Adrenal gland (tissue), 9 donors: ENCODE measurements at regions not wholly inside any gene's neighbourhood (a gene's known extent, or its start where the extent isn't known, plus 50 kb on each side); places are given as distances from the start of the nearest gene placed in this dataset.

Experiments used
- DNase-seq, 7 donors: peaks; one replicate each; pipeline ENCODE4 v3.0.0-alpha.2; 2019 to 2020
- H3K27ac ChIP-seq, 5 donors: fragments of 200-600 bp; sonication (generic) in 4 of 5; 1 replicate in 3 of 5; 2 replicates in 2 of 5; pipeline versions ENCODE4 v1.5.1 to v1.8.0; 2016 to 2020; ENCODE audit warnings: mild to moderate bottlenecking in 1 of 5
- H3K27me3 ChIP-seq: fragments of 200-600 bp; 2 replicates; pipeline ENCODE4 v1.8.0; 2021
- H3K36me3 ChIP-seq, 2 donors: fragments of 200-600 bp; replicated peaks in 1 of 2; 1 replicate in 1 of 2; 2 replicates in 1 of 2; pipeline versions ENCODE4 v1.5.1 to v1.8.0; 2018 to 2022
- H3K4me1 ChIP-seq, 2 donors: fragments of 200-600 bp; replicated peaks in 1 of 2; 1 replicate in 1 of 2; 2 replicates in 1 of 2; pipeline versions ENCODE4 v1.5.1 to v1.8.0; 2018 to 2021
- H3K4me3 ChIP-seq, 4 donors: fragments of 200-600 bp; sonication (generic) in 3 of 4; one replicate each; pipeline ENCODE4 v1.5.1; 2016 to 2018
- H3K9me3 ChIP-seq, 3 donors: fragments of 200-600 bp; sonication (generic) in 1 of 3; replicated peaks in 1 of 3; 1 replicate in 2 of 3; 2 replicates in 1 of 3; pipeline versions ENCODE4 v1.5.1 to v1.8.0; 2016 to 2021
- POLR2A ChIP-seq, 2 donors: fragments of 450-650 bp; IDR thresholded peaks; one replicate each; pipeline ENCODE4 v1.6.1; 2017; ENCODE audit warnings: antibody characterized with exemption in 2 of 2, mild to moderate bottlenecking in 2 of 2, moderate library complexity in 1 of 2
- WGBS, 4 donors: extraction: QIAGEN DNeasy Blood & Tissue Kit in 2 of 4; methylation state at CpG; one replicate each; pipeline versions ENCODE4 v1.1.5 to v1.1.7; 2013 to 2017; 5-methylcytosine and 5-hydroxymethylcytosine counted together
- intact Hi-C, 2 donors: fragments of 100-400 bp; cut with DNase I; formaldehyde crosslinking; loops; one replicate each; pipeline versions ENCODE4 v1.14.1 to v1.15.0; 2022 to 2023
- TF ChIP-seq, protein P1 (sequence below), 6 experiments: fragments of 450-650 bp in 4 of 6; fragments of 200-600 bp in 2 of 6; sonication (generic) in 1 of 6; IDR thresholded peaks; 1 replicate in 5 of 6; 2 replicates in 1 of 6; pipeline versions ENCODE4 v1.5.1 to v1.8.0; 2016 to 2021; ENCODE audit warnings: antibody characterized with exemption in 6 of 6, mild to moderate bottlenecking in 2 of 6, moderate library complexity in 1 of 6
- donor health status: healthy with polysubstance abuse.
- donor health status: Bipolar disorder and iron deficiency.
- donor health status: DM: yes; HTN: yes; CAD: no.
- donor health status: DM: no; HTN: no; CAD: no.
- donor health status: DM: no; HTN: no; CAD: no.

DNA sequence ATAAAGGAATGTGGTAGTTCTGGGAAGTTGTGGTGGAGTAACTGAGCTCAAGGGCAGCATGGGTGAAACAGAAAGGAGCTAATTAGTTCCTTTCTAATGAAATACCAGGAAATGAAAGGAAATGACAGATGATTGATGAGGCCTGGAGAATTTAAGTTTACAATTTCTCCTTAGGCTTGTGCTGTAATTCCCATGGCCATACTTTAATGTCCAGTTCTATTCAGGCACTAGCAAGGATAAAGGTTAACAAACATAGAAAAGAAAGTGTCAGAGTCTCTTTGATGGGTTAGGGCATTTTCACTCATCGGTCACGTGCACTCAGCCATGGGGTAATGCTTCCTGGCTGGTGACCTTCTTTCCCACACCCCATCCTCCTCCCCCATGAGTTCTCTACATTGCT is 70.3 kb downstream of the CTSL start:
- 47 to 74% (median 64%) methylated on average over 2 of the region's 2 CpGs for WGBS, 4 donors
- no peak overlapping the region for H3K27ac ChIP-seq
- intact Hi-C loops = loop anchor here in 1 of 2 donors (10.0 kb wide), 1 partner anchor 81 kb away; no protein-coding TSS in a partner anchor
- DNase-seq = peak in 1 of 7 donors; percentile 16
- TF ChIP-seq, protein P1, sequence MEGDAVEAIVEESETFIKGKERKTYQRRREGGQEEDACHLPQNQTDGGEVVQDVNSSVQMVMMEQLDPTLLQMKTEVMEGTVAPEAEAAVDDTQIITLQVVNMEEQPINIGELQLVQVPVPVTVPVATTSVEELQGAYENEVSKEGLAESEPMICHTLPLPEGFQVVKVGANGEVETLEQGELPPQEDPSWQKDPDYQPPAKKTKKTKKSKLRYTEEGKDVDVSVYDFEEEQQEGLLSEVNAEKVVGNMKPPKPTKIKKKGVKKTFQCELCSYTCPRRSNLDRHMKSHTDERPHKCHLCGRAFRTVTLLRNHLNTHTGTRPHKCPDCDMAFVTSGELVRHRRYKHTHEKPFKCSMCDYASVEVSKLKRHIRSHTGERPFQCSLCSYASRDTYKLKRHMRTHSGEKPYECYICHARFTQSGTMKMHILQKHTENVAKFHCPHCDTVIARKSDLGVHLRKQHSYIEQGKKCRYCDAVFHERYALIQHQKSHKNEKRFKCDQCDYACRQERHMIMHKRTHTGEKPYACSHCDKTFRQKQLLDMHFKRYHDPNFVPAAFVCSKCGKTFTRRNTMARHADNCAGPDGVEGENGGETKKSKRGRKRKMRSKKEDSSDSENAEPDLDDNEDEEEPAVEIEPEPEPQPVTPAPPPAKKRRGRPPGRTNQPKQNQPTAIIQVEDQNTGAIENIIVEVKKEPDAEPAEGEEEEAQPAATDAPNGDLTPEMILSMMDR (IDR thresholded peaks at IDR 0.05) = no peak
- no peak for TF ChIP-seq POLR2A (IDR thresholded peaks at IDR 0.05)
- H3K27me3 ChIP-seq = no peaks in the 10 kb centered on the region
- no peak overlapping the region for H3K4me3 ChIP-seq
- no peaks in the 10 kb centered on the region for H3K9me3 ChIP-seq
- H3K4me1 ChIP-seq = no peaks in the 10 kb centered on the region
- H3K36me3 ChIP-seq = no peaks in the 10 kb centered on the region

DNA sequence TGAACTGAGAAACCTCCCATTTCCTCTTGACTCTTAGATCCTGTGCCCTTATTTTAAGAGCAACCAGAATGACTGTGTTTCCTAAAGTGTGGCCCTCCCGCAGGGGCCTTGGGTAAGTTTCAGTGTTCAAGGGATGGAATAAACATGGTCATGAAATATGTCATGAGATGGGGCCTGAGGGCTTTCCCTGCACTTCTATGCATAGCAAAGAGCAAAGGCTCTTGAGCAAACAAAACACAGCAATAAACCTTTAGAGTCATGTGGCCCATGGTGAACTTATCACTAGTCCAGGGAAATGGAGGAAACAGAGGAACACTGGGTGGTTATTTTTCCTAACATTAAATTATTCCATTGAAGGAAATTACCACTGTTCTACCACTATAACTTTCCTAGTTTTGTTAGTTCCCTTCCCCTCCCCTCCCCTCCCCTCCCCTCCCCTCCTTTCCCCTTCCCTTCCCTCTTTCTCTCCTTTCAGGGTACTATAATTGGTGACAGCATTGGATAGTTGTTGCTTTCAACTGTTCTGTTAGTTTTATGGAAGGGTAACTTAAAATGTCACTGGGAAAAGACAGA is 72.4 kb downstream of the CTSL start:
- intact Hi-C loops = loop anchor here in 1 of 2 donors (10.0 kb wide), 1 partner anchor 84 kb away; no protein-coding TSS in a partner anchor
- Histone ChIP-seq H3K36me3 (no peaks in the 10 kb centered on the region), H3K9me3 (no peaks in the 10 kb centered on the region), H3K27ac (no peak overlapping the region), H3K27me3 (no peaks in the 10 kb centered on the region), H3K4me3 (no peak overlapping the region), H3K4me1 (no peaks in the 10 kb centered on the region)
- TF ChIP-seq, protein P1 (IDR thresholded peaks at IDR 0.05) = no peak
- TF ChIP-seq POLR2A (IDR thresholded peaks at IDR 0.05) = no peak
- WGBS, 4 donors = 56 to 78% (median 66%) methylated on average over 1 of the region's 1 CpG
- no peak for DNase-seq

DNA sequence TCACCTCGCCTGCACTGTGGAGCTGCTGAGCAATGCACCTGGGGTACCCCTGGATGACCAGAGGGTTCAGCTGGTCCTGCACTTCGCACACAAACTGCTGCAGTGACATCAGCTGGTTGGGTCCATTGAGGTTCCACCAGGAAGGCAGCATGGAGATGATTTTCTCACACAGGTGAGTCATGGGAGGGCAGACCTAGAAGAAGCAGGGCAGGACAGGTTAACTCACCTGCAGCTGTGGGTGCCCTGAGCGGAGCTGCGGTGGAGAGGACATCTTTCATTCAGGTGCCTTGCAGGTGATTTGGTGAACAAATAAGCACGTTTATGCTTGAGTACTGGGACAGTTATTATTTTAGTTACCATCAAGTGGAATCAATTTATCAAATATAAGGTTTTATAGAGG is 73.6 kb downstream of the CTSL start:
- Histone ChIP-seq H3K4me1 (no peaks in the 10 kb centered on the region), H3K27ac (no peak overlapping the region), H3K27me3 (no peaks in the 10 kb centered on the region), H3K9me3 (no peaks in the 10 kb centered on the region), H3K36me3 (no peaks in the 10 kb centered on the region), H3K4me3 (no peak overlapping the region)
- intact Hi-C loops = loop anchor here in 1 of 2 donors (10.0 kb wide), 1 partner anchor 85 kb away; no protein-coding TSS in a partner anchor
- TF ChIP-seq, protein P1 (IDR thresholded peaks at IDR 0.05) = no peak
- TF ChIP-seq POLR2A (IDR thresholded peaks at IDR 0.05) = no peak
- no peak for DNase-seq
- WGBS, 4 donors = 77 to 85% (median 78%) methylated on average over 5 of the region's 5 CpGs

DNA sequence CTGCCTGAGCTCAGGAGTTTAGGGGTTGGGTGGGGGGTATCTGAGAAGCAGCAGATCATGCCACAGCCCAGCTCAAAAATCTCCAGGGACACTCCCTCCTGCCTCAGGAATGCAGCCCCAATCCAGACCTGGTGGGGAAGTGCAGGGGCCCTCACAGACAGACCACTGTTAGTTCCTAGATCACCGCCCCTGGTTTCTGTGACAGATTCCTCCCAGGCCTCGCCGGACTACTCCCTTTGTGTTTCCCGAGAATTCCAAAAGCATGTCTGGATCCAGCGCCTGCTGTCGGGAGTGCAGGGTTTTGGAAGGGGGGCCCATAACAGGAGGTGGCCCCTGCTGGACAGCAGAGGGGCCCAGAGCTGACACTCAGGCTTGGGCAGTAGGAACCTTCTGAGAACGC is 74.5 kb downstream of the CTSL start:
- no peaks in the 10 kb centered on the region for H3K36me3 ChIP-seq
- TF ChIP-seq, protein P1 (IDR thresholded peaks at IDR 0.05) = no peak
- no peak for TF ChIP-seq POLR2A (IDR thresholded peaks at IDR 0.05)
- H3K27ac ChIP-seq = no peak overlapping the region
- DNase-seq = no peak
- no peaks in the 10 kb centered on the region for H3K27me3 ChIP-seq
- H3K4me3 ChIP-seq = no peak overlapping the region
- H3K4me1 ChIP-seq = no peaks in the 10 kb centered on the region
- H3K9me3 ChIP-seq = no peaks in the 10 kb centered on the region
- WGBS, 4 donors = 65 to 82% (median 74%) methylated on average over 5 to 7 of the region's 7 CpGs
- intact Hi-C loops = no loop called here
